ENCODE measurements at regions not wholly inside any gene's neighbourhood (a gene's known extent, or its start where the extent isn't known, plus 50 kb on each side); places are given as distances from the start of the nearest gene placed in this dataset.

- H3K27ac ChIP-seq (ENCODE audit: insufficient read depth, low read depth, low read length), result no peak overlapping the region
- no peaks in the 10 kb centered on the region for H3K4me1 ChIP-seq (ENCODE audit: control insufficient read depth, extremely low read depth, insufficient read depth, low read length)
- intact Hi-C loops (cut with micrococcal nuclease) (no loop called here), dilution Hi-C loops (cut with MboI; ENCODE audit: extremely low pct_ligation_motif_present, low sequenced_read_pairs) (no loop called here)
- ChIA-PET CTCF (no interaction called here), POLR2A (no interaction called here)
- H3K79me2 ChIP-seq (ENCODE audit: control insufficient read depth, insufficient read depth, low read length), result no peaks in the 10 kb centered on the region
- BruUV-seq (replicated peaks), result no TSS peak
- no peaks in the 10 kb centered on the region for H3K27me3 ChIP-seq (ENCODE audit: control insufficient read depth in 2 of 2, insufficient read depth in 2 of 2, low read length in 2 of 2)
- TF ChIP-seq CTCF (IDR thresholded peaks at IDR 0.05; ENCODE audit: extremely low read depth in 1 of 2, insufficient read depth in 1 of 2, low read depth in 1 of 2, low read length in 2 of 2), result no peak
- H3K9me1 ChIP-seq (replicated peaks; ENCODE audit: control insufficient read depth, extremely low read depth, insufficient read depth, low read length), result no peaks in the 10 kb centered on the region
- H3K9ac ChIP-seq (replicated peaks; ENCODE audit: extremely low read depth, insufficient read depth, low read length), result no peak overlapping the region
- no peak overlapping the region for H2AFZ ChIP-seq (ENCODE audit: low read depth, low read length)
- no peak overlapping the region for H3K4me3 ChIP-seq (replicated peaks in 1 of 3; ENCODE audit: insufficient read depth in 1 of 3, low read depth in 1 of 3, low read length in 3 of 3)
- no peak for FAIRE-seq
- no peaks in the 10 kb centered on the region for H3K9me3 ChIP-seq (replicated peaks; ENCODE audit: control insufficient read depth, insufficient read depth, low read length)
- no peaks in the 10 kb centered on the region for H4K20me1 ChIP-seq (replicated peaks; ENCODE audit: control insufficient read depth, extremely low read depth, insufficient read depth, low read length)
- DNase-seq (ENCODE audit: low read depth, low spot score), result no peak
- no peaks in the 10 kb centered on the region for H3K36me3 ChIP-seq (ENCODE audit: control insufficient read depth in 2 of 2, extremely low read depth in 1 of 2, insufficient read depth in 2 of 2, low read length in 2 of 2)
- no peak overlapping the region for H3K4me2 ChIP-seq (ENCODE audit: insufficient read depth, low read length)
Measured at GRCh38 chr1:100791586-100791985, 72.0 kb downstream of the VCAM1 start.

- Histone ChIP-seq H3K4me3 (replicated peaks in 1 of 3; ENCODE audit: insufficient read depth in 1 of 3, low read depth in 1 of 3, low read length in 3 of 3) (no peak overlapping the region), H3K9ac (replicated peaks; ENCODE audit: extremely low read depth, insufficient read depth, low read length) (no peak overlapping the region), H3K4me2 (ENCODE audit: insufficient read depth, low read length) (no peak overlapping the region), H2AFZ (ENCODE audit: low read depth, low read length) (no peak overlapping the region), H3K9me1 (replicated peaks; ENCODE audit: control insufficient read depth, extremely low read depth, insufficient read depth, low read length) (no peaks in the 10 kb centered on the region), H3K27me3 (ENCODE audit: control insufficient read depth in 2 of 2, insufficient read depth in 2 of 2, low read length in 2 of 2) (no peaks in the 10 kb centered on the region), H4K20me1 (replicated peaks; ENCODE audit: control insufficient read depth, extremely low read depth, insufficient read depth, low read length) (no peaks in the 10 kb centered on the region), H3K9me3 (replicated peaks; ENCODE audit: control insufficient read depth, insufficient read depth, low read length) (no peaks in the 10 kb centered on the region), H3K79me2 (ENCODE audit: control insufficient read depth, insufficient read depth, low read length) (no peaks in the 10 kb centered on the region), H3K27ac (ENCODE audit: insufficient read depth, low read depth, low read length) (no peak overlapping the region), H3K36me3 (ENCODE audit: control insufficient read depth in 2 of 2, extremely low read depth in 1 of 2, insufficient read depth in 2 of 2, low read length in 2 of 2) (no peaks in the 10 kb centered on the region), H3K4me1 (ENCODE audit: control insufficient read depth, extremely low read depth, insufficient read depth, low read length) (peaks cover under 1% of the 10 kb centered on the region)
- dilution Hi-C loops (cut with MboI; ENCODE audit: extremely low pct_ligation_motif_present, low sequenced_read_pairs) (no loop called here), intact Hi-C loops (cut with micrococcal nuclease) (no loop called here)
- peak; percentile 39 for DNase-seq (ENCODE audit: low read depth, low spot score)
- CTCF ChIA-PET, result interaction anchor here (1.6 kb wide), 1 partner anchor 12 kb away, joined by 4 read pairs; no protein-coding TSS in a partner anchor
- POLR2A ChIA-PET, result no interaction called here
- peak; percentile 18 for FAIRE-seq
- BruUV-seq (replicated peaks), result no TSS peak
- TF ChIP-seq FOS (IDR thresholded peaks at IDR 0.05; ENCODE audit: borderline replicate concordance, insufficient read depth, low read length) (no peak), POLR2A (IDR thresholded peaks at IDR 0.05; ENCODE audit: low read depth, low read length) (no peak), MAX (IDR thresholded peaks at IDR 0.05; ENCODE audit: insufficient read depth, insufficient read length) (no peak), MYC (IDR thresholded peaks at IDR 0.05; ENCODE audit: low read depth, low read length) (no peak), EZH2 (IDR thresholded peaks at IDR 0.05; ENCODE audit: borderline replicate concordance, low read depth, low read length, severe bottlenecking) (no peak), CTCF (IDR thresholded peaks at IDR 0.05; ENCODE audit: extremely low read depth in 1 of 2, insufficient read depth in 1 of 2, low read depth in 1 of 2, low read length in 2 of 2) (no peak), JUN (IDR thresholded peaks at IDR 0.05; ENCODE audit: borderline replicate concordance, insufficient read depth, insufficient read length, low read depth) (no peak), POLR2AphosphoS5 (IDR thresholded peaks at IDR 0.05; ENCODE audit: insufficient read depth, low read depth, low read length) (no peak), GATA2 (IDR thresholded peaks at IDR 0.05; ENCODE audit: insufficient read depth, insufficient read length, low read depth, low read length) (no peak)
Measured at GRCh38 chr1:100793659-100794058, 74.1 kb downstream of the VCAM1 start.

All from endothelial cell of umbilical vein (primary cell).